ENCODE measurements at regions not wholly inside any gene's neighbourhood (a gene's known extent, or its start where the extent isn't known, plus 50 kb on each side); places are given as distances from the start of the nearest gene placed in this dataset.

GRCh38 chr2:12436483-12436882 is 280.3 kb upstream of the TRIB2 start:
- no peak for TF ChIP-seq CTCF (IDR thresholded peaks at IDR 0.05)
- no peak for TF ChIP-seq EZH2 (IDR thresholded peaks at IDR 0.05; ENCODE audit: borderline replicate concordance, insufficient read depth, low read depth, low read length, poor library complexity, severe bottlenecking)

All from B cell (primary cell).